SK-N-SH treated with all-trans-retinoic acid at 6 μM for 48 hours (cell line): ENCODE measurements at regions not wholly inside any gene's neighbourhood (a gene's known extent, or its start where the extent isn't known, plus 50 kb on each side); places are given as distances from the start of the nearest gene placed in this dataset.

ENCODE experiments used
- ARNTL ChIP-seq: fragments of 450-650 bp; formaldehyde crosslinking; IDR thresholded peaks from 2 replicates; pipeline ENCODE4 v1.5.0; 2020; ENCODE audit warnings: low read depth, mild to moderate bottlenecking, moderate library complexity, borderline replicate concordance
- CSDC2 ChIP-seq: fragments of 250-450 bp; sonication (Bioruptor Pico); IDR thresholded peaks from 2 replicates; pipeline ENCODE4 v1.5.0; 2020; ENCODE audit warnings: mild to moderate bottlenecking, moderate library complexity
- CSRNP3 ChIP-seq: fragments of 250-450 bp; sonication (Bioruptor Pico); IDR thresholded peaks from 2 replicates; pipeline ENCODE4 v1.5.1; 2021; ENCODE audit warnings: mild to moderate bottlenecking, moderate library complexity
- OSR1 ChIP-seq: fragments of 250-450 bp; sonication (Bioruptor Pico); IDR thresholded peaks from 2 replicates; pipeline ENCODE4 v1.8.0; 2022; ENCODE audit warnings: moderate library complexity, mild to moderate bottlenecking, inconsistent platforms
- PPARA ChIP-seq: fragments of 250-450 bp; sonication (Bioruptor Pico); IDR thresholded peaks from 2 replicates; pipeline ENCODE4 v1.5.0; 2020; ENCODE audit warnings: mild to moderate bottlenecking, borderline replicate concordance
- TCF4 ChIP-seq: fragments of 250-450 bp; sonication (Bioruptor Pico); IDR thresholded peaks from 2 replicates; pipeline ENCODE4 v1.8.0; 2021; ENCODE audit warnings: mild to moderate bottlenecking, moderate library complexity, borderline replicate concordance
- ZC3H10 ChIP-seq: fragments of 250-450 bp; sonication (Bioruptor Pico); IDR thresholded peaks from 2 replicates; pipeline ENCODE4 v1.5.1; 2021; ENCODE audit warnings: mild to moderate bottlenecking, moderate library complexity
- ZFP30 ChIP-seq: fragments of 450-650 bp; formaldehyde crosslinking; IDR thresholded peaks from 2 replicates; pipeline ENCODE4 v1.5.0; 2022; ENCODE audit warnings: mild to moderate bottlenecking, moderate library complexity
- ZNF70 ChIP-seq: fragments of 450-650 bp; formaldehyde crosslinking; IDR thresholded peaks from 2 replicates; pipeline ENCODE4 v1.5.0; 2020; ENCODE audit warnings: mild to moderate bottlenecking, moderate library complexity
- TF ChIP-seq, protein P1 (sequence below): fragments of 250-450 bp; sonication (Bioruptor Pico); IDR thresholded peaks from 2 replicates; pipeline ENCODE4 v1.8.0; 2021; ENCODE audit warnings: low read depth, mild to moderate bottlenecking, moderate library complexity, borderline replicate concordance
- TF ChIP-seq, protein P2 (sequence below): fragments of 250-450 bp; sonication (Bioruptor Pico); IDR thresholded peaks from 2 replicates; pipeline ENCODE4 v1.8.0; 2020; ENCODE audit warnings: mild to moderate bottlenecking, moderate library complexity, borderline replicate concordance

DNA sequence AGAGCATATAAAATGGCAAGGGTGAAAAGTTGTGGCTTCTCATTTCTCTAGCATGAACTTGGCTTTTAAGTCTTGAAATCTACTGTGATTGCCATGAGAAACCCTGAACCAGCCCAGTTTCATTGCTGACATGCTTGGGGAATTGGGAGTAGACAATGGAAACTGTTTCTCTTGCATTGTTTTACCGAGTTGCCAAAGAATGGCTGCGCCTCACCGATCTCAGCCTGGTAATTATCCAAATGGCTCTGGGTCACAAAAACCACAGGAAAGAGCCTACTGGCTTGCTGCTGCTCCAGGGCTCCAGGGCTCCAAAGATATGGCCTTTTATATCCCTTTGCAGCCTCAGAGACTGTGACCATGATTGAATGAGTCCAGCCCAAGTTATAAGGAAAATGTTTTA, 310.4 kb upstream of the NT5C1B start:
- TF ChIP-seq, protein P1, sequence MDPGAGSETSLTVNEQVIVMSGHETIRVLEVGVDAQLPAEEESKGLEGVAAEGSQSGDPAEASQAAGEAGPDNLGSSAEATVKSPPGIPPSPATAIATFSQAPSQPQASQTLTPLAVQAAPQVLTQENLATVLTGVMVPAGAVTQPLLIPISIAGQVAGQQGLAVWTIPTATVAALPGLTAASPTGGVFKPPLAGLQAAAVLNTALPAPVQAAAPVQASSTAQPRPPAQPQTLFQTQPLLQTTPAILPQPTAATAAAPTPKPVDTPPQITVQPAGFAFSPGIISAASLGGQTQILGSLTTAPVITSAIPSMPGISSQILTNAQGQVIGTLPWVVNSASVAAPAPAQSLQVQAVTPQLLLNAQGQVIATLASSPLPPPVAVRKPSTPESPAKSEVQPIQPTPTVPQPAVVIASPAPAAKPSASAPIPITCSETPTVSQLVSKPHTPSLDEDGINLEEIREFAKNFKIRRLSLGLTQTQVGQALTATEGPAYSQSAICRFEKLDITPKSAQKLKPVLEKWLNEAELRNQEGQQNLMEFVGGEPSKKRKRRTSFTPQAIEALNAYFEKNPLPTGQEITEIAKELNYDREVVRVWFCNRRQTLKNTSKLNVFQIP (CRISPR knock-in tag): no peak
- TF ChIP-seq ZFP30 (CRISPR knock-in tag): no peak
- TF ChIP-seq ZC3H10 (CRISPR knock-in tag): no peak
- TF ChIP-seq CSDC2: no peak
- no peak for TF ChIP-seq ZNF70 (CRISPR knock-in tag)
- TF ChIP-seq ARNTL (CRISPR knock-in tag): no peak
- TF ChIP-seq CSRNP3: no peak
- TF ChIP-seq PPARA (CRISPR knock-in tag): no peak
- TF ChIP-seq, protein P2, sequence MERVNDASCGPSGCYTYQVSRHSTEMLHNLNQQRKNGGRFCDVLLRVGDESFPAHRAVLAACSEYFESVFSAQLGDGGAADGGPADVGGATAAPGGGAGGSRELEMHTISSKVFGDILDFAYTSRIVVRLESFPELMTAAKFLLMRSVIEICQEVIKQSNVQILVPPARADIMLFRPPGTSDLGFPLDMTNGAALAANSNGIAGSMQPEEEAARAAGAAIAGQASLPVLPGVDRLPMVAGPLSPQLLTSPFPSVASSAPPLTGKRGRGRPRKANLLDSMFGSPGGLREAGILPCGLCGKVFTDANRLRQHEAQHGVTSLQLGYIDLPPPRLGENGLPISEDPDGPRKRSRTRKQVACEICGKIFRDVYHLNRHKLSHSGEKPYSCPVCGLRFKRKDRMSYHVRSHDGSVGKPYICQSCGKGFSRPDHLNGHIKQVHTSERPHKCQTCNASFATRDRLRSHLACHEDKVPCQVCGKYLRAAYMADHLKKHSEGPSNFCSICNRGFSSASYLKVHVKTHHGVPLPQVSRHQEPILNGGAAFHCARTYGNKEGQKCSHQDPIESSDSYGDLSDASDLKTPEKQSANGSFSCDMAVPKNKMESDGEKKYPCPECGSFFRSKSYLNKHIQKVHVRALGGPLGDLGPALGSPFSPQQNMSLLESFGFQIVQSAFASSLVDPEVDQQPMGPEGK (CRISPR knock-in tag): no peak
- no peak for TF ChIP-seq OSR1 (CRISPR knock-in tag)
- TF ChIP-seq TCF4 (CRISPR knock-in tag): no peak
